ENCODE measurements at regions not wholly inside any gene's neighbourhood (a gene's known extent, or its start where the extent isn't known, plus 50 kb on each side); places are given as distances from the start of the nearest gene placed in this dataset.

DNA sequence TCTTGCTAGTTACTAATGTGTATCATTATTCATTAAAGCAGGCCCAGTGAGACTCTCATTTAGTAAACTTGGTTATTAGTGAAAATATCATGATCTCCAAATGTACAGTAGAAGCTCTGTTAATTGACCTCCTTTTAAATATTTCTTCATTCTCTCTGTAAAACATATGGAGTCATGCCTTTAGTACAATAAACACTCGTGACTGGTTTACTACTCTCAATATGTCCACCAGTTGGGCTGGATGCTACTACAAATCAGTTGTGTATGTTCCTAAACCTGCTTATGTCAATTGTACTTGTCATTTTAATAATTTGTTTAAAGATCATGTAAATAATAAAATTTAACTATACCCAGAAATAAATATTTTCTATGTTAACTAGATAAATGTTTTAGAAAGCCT, 68.6 kb upstream of the COMTD1 start:
- H4K91ac ChIP-seq (replicated peaks; ENCODE audit: insufficient read length, low read length) = no peak overlapping the region
- no peak overlapping the region for H2BK5ac ChIP-seq (ENCODE audit: low read depth, low read length)
- no peaks in the 10 kb centered on the region for H4K20me1 ChIP-seq (replicated peaks in 1 of 2; ENCODE audit: control insufficient read depth in 1 of 2, insufficient read depth in 2 of 2, low read length in 2 of 2)
- H4K5ac ChIP-seq (ENCODE audit: insufficient read length, low read depth, low read length) = no peak overlapping the region
- H3K79me1 ChIP-seq (ENCODE audit: low read depth, low read length) = no peaks in the 10 kb centered on the region
- no peak overlapping the region for H3K23ac ChIP-seq (ENCODE audit: insufficient read length)
- ChIA-PET CTCF (ENCODE audit: partially characterized antibody) (no interaction called here), POLR2A (ENCODE audit: partially characterized antibody) (no interaction called here)
- FAIRE-seq = no peak
- no peak overlapping the region for H2BK20ac ChIP-seq (ENCODE audit: low read length)
- no peak overlapping the region for H3K27ac ChIP-seq (ENCODE audit: low read depth, low read length)
- H3K9ac ChIP-seq (replicated peaks in 1 of 4; ENCODE audit: extremely low read depth in 1 of 4, low read depth in 3 of 4, low read length in 3 of 4) = no peak overlapping the region
- H3K9me3 ChIP-seq (ENCODE audit: insufficient read depth in 2 of 2, low read depth in 1 of 2, low read length in 1 of 2) = peaks cover 3 to 5% of the 10 kb centered on the region in 2 experiments; a peak in 3 of 4 replicates
- no peak overlapping the region for H3K4me3 ChIP-seq (ENCODE audit: extremely low read depth in 1 of 4, insufficient read depth in 2 of 4, low read depth in 3 of 4, low read length in 4 of 4)
- H3K18ac ChIP-seq (ENCODE audit: extremely low read depth, low read length) = no peak overlapping the region
- no peak overlapping the region for H2BK120ac ChIP-seq (replicated peaks; ENCODE audit: low read depth, low read length)
- H4K8ac ChIP-seq (ENCODE audit: extremely low read depth, insufficient read depth, low read length) = no peak overlapping the region
- H3K27me3 ChIP-seq (replicated peaks in 1 of 4; ENCODE audit: control insufficient read depth in 3 of 4, extremely low read depth in 1 of 4, insufficient read depth in 3 of 4, low read length in 3 of 4) = no peaks in the 10 kb centered on the region
- no peak overlapping the region for H2AK5ac ChIP-seq (ENCODE audit: low read depth, low read length)
- no peak overlapping the region for H3K4ac ChIP-seq (replicated peaks; ENCODE audit: insufficient read length, low read depth, low read length)
- H3K14ac ChIP-seq (ENCODE audit: insufficient read length) = no peak overlapping the region
- H3K79me2 ChIP-seq (ENCODE audit: control insufficient read depth in 1 of 2, insufficient read depth in 2 of 2, low read length in 2 of 2) = no peaks in the 10 kb centered on the region
- H2BK12ac ChIP-seq (ENCODE audit: low read depth, low read length) = no peak overlapping the region
- H2BK15ac ChIP-seq (ENCODE audit: low read length) = no peak overlapping the region
- H3K4me2 ChIP-seq (ENCODE audit: insufficient read depth in 1 of 2, low read depth in 2 of 2, low read length in 2 of 2) = no peak overlapping the region
- no peaks in the 10 kb centered on the region for H3K36me3 ChIP-seq (ENCODE audit: control insufficient read depth in 2 of 4, insufficient read depth in 4 of 4, low read length in 3 of 4)
- no peaks in the 10 kb centered on the region for H3K23me2 ChIP-seq (ENCODE audit: low read depth, low read length)
- H3K56ac ChIP-seq (replicated peaks; ENCODE audit: insufficient read length, low read depth, low read length) = no peak overlapping the region
- DNase-seq (ENCODE audit: low read depth in 1 of 2, low spot score in 2 of 2) = no peak
- no peaks in the 10 kb centered on the region for H3K4me1 ChIP-seq (replicated peaks in 1 of 4; ENCODE audit: control insufficient read depth in 3 of 4, insufficient read depth in 4 of 4, low read length in 3 of 4)
- 88% methylated on average over 1 of the region's 1 CpG; no CpG with 5 or more reads in 1 of the 2 experiments for WGBS, 2 experiments (ENCODE audit: extremely low coverage in 1 of 2, insufficient coverage in 1 of 2, insufficient read length in 1 of 2, insufficient replicate concordance in 2 of 2, low coverage in 1 of 2, low lambda C conversion rate in 2 of 2, missing lambda C conversion rate in 1 of 2)
- H2AFZ ChIP-seq (ENCODE audit: low read length) = no peak overlapping the region
- TF ChIP-seq BACH1 (IDR thresholded peaks at IDR 0.05; ENCODE audit: low read length) (no peak), RAD21 (IDR thresholded peaks at IDR 0.05 in 1 of 2, conservative IDR thresholded peaks at IDR 0.05 in 1 of 2; ENCODE audit: low read depth in 2 of 2, low read length in 2 of 2) (no peak), KDM4A (IDR thresholded peaks at IDR 0.05; ENCODE audit: low read depth, low read length, severe bottlenecking) (no peak), BRCA1 (IDR thresholded peaks at IDR 0.05; ENCODE audit: low read depth, low read length) (no peak), PHF8 (conservative IDR thresholded peaks at IDR 0.05; ENCODE audit: low read depth, low read length) (no peak), RFX5 (IDR thresholded peaks at IDR 0.05; ENCODE audit: borderline replicate concordance, low read depth, low read length) (no peak), GABPA (IDR thresholded peaks at IDR 0.05; ENCODE audit: borderline replicate concordance, insufficient read depth, low read length) (no peak), POU5F1 (IDR thresholded peaks at IDR 0.05; ENCODE audit: low read depth, low read length) (no peak), RNF2 (IDR thresholded peaks at IDR 0.05; ENCODE audit: borderline replicate concordance, low read depth, low read length, missing control alignments, poor library complexity, severe bottlenecking) (no peak), RBBP5 (IDR thresholded peaks at IDR 0.05; ENCODE audit: borderline replicate concordance, low read depth, low read length) (no peak), TEAD4 (IDR thresholded peaks at IDR 0.05; ENCODE audit: low read depth, low read length) (no peak), SP4 (IDR thresholded peaks at IDR 0.05; ENCODE audit: low read length) (no peak), SIRT6 (IDR thresholded peaks at IDR 0.05; ENCODE audit: low read length) (no peak), BCL11A (IDR thresholded peaks at IDR 0.05; ENCODE audit: low read depth in 2 of 2, low read length in 2 of 2) (no peak), SAP30 (IDR thresholded peaks at IDR 0.05; ENCODE audit: insufficient read depth, insufficient replicate concordance, low read length) (no peak)
